ENCODE measurements at regions not wholly inside any gene's neighbourhood (a gene's known extent, or its start where the extent isn't known, plus 50 kb on each side); places are given as distances from the start of the nearest gene placed in this dataset.
A peak's percentile ranks its signal among the peaks of the same experiment; 100 is the strongest.

GRCh38 chr5:58330781-58331180 lies 129.1 kb downstream of the PLK2 start:
- H2BK120ac ChIP-seq (ENCODE audit: low read depth, low read length) = no peak overlapping the region
- no peak overlapping the region for H3K9ac ChIP-seq (ENCODE audit: low read depth, low read length, poor library complexity)
- WGBS, 2 donors (ENCODE audit: extremely low coverage in 2 of 2, insufficient read length in 2 of 2, insufficient replicate concordance in 1 of 2) = no CpG with 5 or more reads among the region's 2 CpGs

GRCh38 chr5:58327289-58327688 lies 132.6 kb downstream of the PLK2 start:
- no peak overlapping the region for H3K4me3 ChIP-seq (ENCODE audit: low read length in 2 of 2)
- no CpG with 5 or more reads among the region's 1 CpG for WGBS, 2 donors (ENCODE audit: extremely low coverage in 2 of 2, insufficient read length in 2 of 2, insufficient replicate concordance in 1 of 2)
- no peak overlapping the region for H3K4ac ChIP-seq (ENCODE audit: low read length)
- H3K9me3 ChIP-seq (replicated peaks in 1 of 2; ENCODE audit: control insufficient read depth in 2 of 2, insufficient read depth in 1 of 2, low read depth in 1 of 2, low read length in 2 of 2) = no peaks in the 10 kb centered on the region
- no peak overlapping the region for H4K8ac ChIP-seq (ENCODE audit: low read depth, low read length)
- no peak overlapping the region for H4K91ac ChIP-seq (ENCODE audit: low read depth, low read length, poor library complexity)
- no peaks in the 10 kb centered on the region for H3K36me3 ChIP-seq (replicated peaks in 1 of 2; ENCODE audit: control insufficient read depth in 2 of 2, insufficient read depth in 2 of 2, low read length in 2 of 2)
- H3K27me3 ChIP-seq (ENCODE audit: control insufficient read depth in 3 of 3, insufficient read depth in 3 of 3, low read depth in 1 of 3, low read length in 3 of 3) = no peaks in the 10 kb centered on the region
- no peaks in the 10 kb centered on the region for H3K79me1 ChIP-seq (ENCODE audit: low read depth, low read length)
- no peak overlapping the region for H2BK120ac ChIP-seq (ENCODE audit: low read depth, low read length)
- H2BK5ac ChIP-seq (ENCODE audit: low read length) = no peak overlapping the region
- no peak overlapping the region for H3K4me2 ChIP-seq (ENCODE audit: insufficient read depth, low read length, poor library complexity, severe bottlenecking)
- H3K27ac ChIP-seq (replicated peaks; ENCODE audit: low read length) = no peak overlapping the region
- H2BK15ac ChIP-seq (ENCODE audit: low read length) = no peak overlapping the region
- no peak overlapping the region for H2AK5ac ChIP-seq (ENCODE audit: low read depth, low read length)
- no peak overlapping the region for H3K18ac ChIP-seq (ENCODE audit: low read length)
- no peak overlapping the region for H3K9ac ChIP-seq (ENCODE audit: low read depth, low read length, poor library complexity)
- H3K4me1 ChIP-seq (ENCODE audit: control insufficient read depth in 2 of 2, insufficient read depth in 1 of 2, low read depth in 1 of 2, low read length in 2 of 2) = peaks cover 0 to 6% of the 10 kb centered on the region in 2 donors
- DNase-seq (ENCODE audit: low spot score) = no peak
- no peak overlapping the region for H2BK12ac ChIP-seq (ENCODE audit: low read length)
- no peak overlapping the region for H2AFZ ChIP-seq (ENCODE audit: low read length)
- no peak overlapping the region for H3K14ac ChIP-seq (ENCODE audit: low read length)
- no peak overlapping the region for H3K23ac ChIP-seq (ENCODE audit: low read depth, low read length, poor library complexity)

More at GRCh38 chr5:58330781-58331180, 129.1 kb downstream of the PLK2 start:
- H3K4me2 ChIP-seq (ENCODE audit: insufficient read depth, low read length, poor library complexity, severe bottlenecking) = no peak overlapping the region
- H3K9me3 ChIP-seq (replicated peaks in 1 of 2; ENCODE audit: control insufficient read depth in 2 of 2, insufficient read depth in 1 of 2, low read depth in 1 of 2, low read length in 2 of 2) = no peaks in the 10 kb centered on the region
- H3K18ac ChIP-seq (ENCODE audit: low read length) = no peak overlapping the region
- H3K4ac ChIP-seq (ENCODE audit: low read length) = no peak overlapping the region
- no peaks in the 10 kb centered on the region for H3K79me1 ChIP-seq (ENCODE audit: low read depth, low read length)
- H2BK15ac ChIP-seq (ENCODE audit: low read length) = no peak overlapping the region
- no peaks in the 10 kb centered on the region for H3K4me1 ChIP-seq (ENCODE audit: control insufficient read depth in 2 of 2, insufficient read depth in 1 of 2, low read depth in 1 of 2, low read length in 2 of 2)
- no peaks in the 10 kb centered on the region for H3K27me3 ChIP-seq (ENCODE audit: control insufficient read depth in 3 of 3, insufficient read depth in 3 of 3, low read depth in 1 of 3, low read length in 3 of 3)
- H2AK5ac ChIP-seq (ENCODE audit: low read depth, low read length) = no peak overlapping the region
- DNase-seq (ENCODE audit: low spot score) = no peak
- H2BK5ac ChIP-seq (ENCODE audit: low read length) = no peak overlapping the region
- H3K27ac ChIP-seq (replicated peaks; ENCODE audit: low read length) = no peak overlapping the region
- H3K23ac ChIP-seq (ENCODE audit: low read depth, low read length, poor library complexity) = no peak overlapping the region
- no peak overlapping the region for H2BK12ac ChIP-seq (ENCODE audit: low read length)
- no peak overlapping the region for H4K8ac ChIP-seq (ENCODE audit: low read depth, low read length)
- H3K4me3 ChIP-seq (ENCODE audit: low read length in 2 of 2) = no peak overlapping the region
- no peak overlapping the region for H3K14ac ChIP-seq (ENCODE audit: low read length)
- no peak overlapping the region for H4K91ac ChIP-seq (ENCODE audit: low read depth, low read length, poor library complexity)
- no peaks in the 10 kb centered on the region for H3K36me3 ChIP-seq (replicated peaks in 1 of 2; ENCODE audit: control insufficient read depth in 2 of 2, insufficient read depth in 2 of 2, low read length in 2 of 2)
- no peak overlapping the region for H2AFZ ChIP-seq (ENCODE audit: low read length)

- no peak overlapping the region for H2BK120ac ChIP-seq (ENCODE audit: low read depth, low read length)
- no peak overlapping the region for H3K18ac ChIP-seq (ENCODE audit: low read length)
- no peak overlapping the region for H3K4ac ChIP-seq (ENCODE audit: low read length)
- H3K27ac ChIP-seq (replicated peaks; ENCODE audit: low read length) = no peak overlapping the region
- H3K27me3 ChIP-seq (ENCODE audit: control insufficient read depth in 3 of 3, insufficient read depth in 3 of 3, low read depth in 1 of 3, low read length in 3 of 3) = no peaks in the 10 kb centered on the region
- H2AK5ac ChIP-seq (ENCODE audit: low read depth, low read length) = no peak overlapping the region
- no peak overlapping the region for H2BK5ac ChIP-seq (ENCODE audit: low read length)
- H3K4me3 ChIP-seq (ENCODE audit: low read length in 2 of 2) = no peak overlapping the region
- no peak overlapping the region for H2AFZ ChIP-seq (ENCODE audit: low read length)
- peaks cover 0 to 6% of the 10 kb centered on the region in 2 donors for H3K4me1 ChIP-seq (ENCODE audit: control insufficient read depth in 2 of 2, insufficient read depth in 1 of 2, low read depth in 1 of 2, low read length in 2 of 2)
- H3K36me3 ChIP-seq (replicated peaks in 1 of 2; ENCODE audit: control insufficient read depth in 2 of 2, insufficient read depth in 2 of 2, low read length in 2 of 2) = no peaks in the 10 kb centered on the region
- no CpG with 5 or more reads among the region's 1 CpG for WGBS, 2 donors (ENCODE audit: extremely low coverage in 2 of 2, insufficient read length in 2 of 2, insufficient replicate concordance in 1 of 2)
- DNase-seq (ENCODE audit: low spot score) = no peak
- H4K8ac ChIP-seq (ENCODE audit: low read depth, low read length) = no peak overlapping the region
- H3K4me2 ChIP-seq (ENCODE audit: insufficient read depth, low read length, poor library complexity, severe bottlenecking) = no peak overlapping the region
- no peaks in the 10 kb centered on the region for H3K79me1 ChIP-seq (ENCODE audit: low read depth, low read length)
- H2BK12ac ChIP-seq (ENCODE audit: low read length) = no peak overlapping the region
- H4K91ac ChIP-seq (ENCODE audit: low read depth, low read length, poor library complexity) = no peak overlapping the region
- H3K9ac ChIP-seq (ENCODE audit: low read depth, low read length, poor library complexity) = no peak overlapping the region
- H3K9me3 ChIP-seq (replicated peaks in 1 of 2; ENCODE audit: control insufficient read depth in 2 of 2, insufficient read depth in 1 of 2, low read depth in 1 of 2, low read length in 2 of 2) = no peaks in the 10 kb centered on the region
- no peak overlapping the region for H3K23ac ChIP-seq (ENCODE audit: low read depth, low read length, poor library complexity)
- H3K14ac ChIP-seq (ENCODE audit: low read length) = no peak overlapping the region
- H2BK15ac ChIP-seq (ENCODE audit: low read length) = no peak overlapping the region
Observed at GRCh38 chr5:58326022-58326421, 133.9 kb downstream of the PLK2 start.

GRCh38 chr5:58322453-58322852 lies 137.4 kb downstream of the PLK2 start:
- Histone ChIP-seq H3K27me3 (ENCODE audit: control insufficient read depth in 3 of 3, insufficient read depth in 3 of 3, low read depth in 1 of 3, low read length in 3 of 3) (no peaks in the 10 kb centered on the region), H2BK12ac (ENCODE audit: low read length) (no peak overlapping the region), H3K4me1 (ENCODE audit: control insufficient read depth in 2 of 2, insufficient read depth in 1 of 2, low read depth in 1 of 2, low read length in 2 of 2) (peaks cover 0 to 6% of the 10 kb centered on the region in 2 donors), H3K23ac (ENCODE audit: low read depth, low read length, poor library complexity) (no peak overlapping the region), H3K36me3 (replicated peaks in 1 of 2; ENCODE audit: control insufficient read depth in 2 of 2, insufficient read depth in 2 of 2, low read length in 2 of 2) (no peaks in the 10 kb centered on the region), H4K8ac (ENCODE audit: low read depth, low read length) (no peak overlapping the region), H2BK15ac (ENCODE audit: low read length) (no peak overlapping the region), H4K91ac (ENCODE audit: low read depth, low read length, poor library complexity) (no peak overlapping the region), H3K4me2 (ENCODE audit: insufficient read depth, low read length, poor library complexity, severe bottlenecking) (no peak overlapping the region), H3K27ac (replicated peaks; ENCODE audit: low read length) (no peak overlapping the region), H3K9ac (ENCODE audit: low read depth, low read length, poor library complexity) (no peak overlapping the region), H3K18ac (ENCODE audit: low read length) (no peak overlapping the region), H3K14ac (ENCODE audit: low read length) (no peak overlapping the region), H2AK5ac (ENCODE audit: low read depth, low read length) (no peak overlapping the region), H2BK5ac (ENCODE audit: low read length) (no peak overlapping the region), H3K9me3 (replicated peaks in 1 of 2; ENCODE audit: control insufficient read depth in 2 of 2, insufficient read depth in 1 of 2, low read depth in 1 of 2, low read length in 2 of 2) (no peaks in the 10 kb centered on the region), H2AFZ (ENCODE audit: low read length) (peak overlapping the region; percentile 70), H3K79me1 (ENCODE audit: low read depth, low read length) (no peaks in the 10 kb centered on the region), H3K4ac (ENCODE audit: low read length) (no peak overlapping the region), H3K4me3 (ENCODE audit: low read length in 2 of 2) (no peak overlapping the region), H2BK120ac (ENCODE audit: low read depth, low read length) (no peak overlapping the region)
- WGBS, 2 donors (ENCODE audit: extremely low coverage in 2 of 2, insufficient read length in 2 of 2, insufficient replicate concordance in 1 of 2) = no CpG with 5 or more reads among the region's 3 CpGs
- DNase-seq (ENCODE audit: low spot score) = no peak

Measured in neuronal stem cell (in vitro differentiated cells).